ENCODE measurements at regions not wholly inside any gene's neighbourhood (a gene's known extent, or its start where the extent isn't known, plus 50 kb on each side); places are given as distances from the start of the nearest gene placed in this dataset.

DNA sequence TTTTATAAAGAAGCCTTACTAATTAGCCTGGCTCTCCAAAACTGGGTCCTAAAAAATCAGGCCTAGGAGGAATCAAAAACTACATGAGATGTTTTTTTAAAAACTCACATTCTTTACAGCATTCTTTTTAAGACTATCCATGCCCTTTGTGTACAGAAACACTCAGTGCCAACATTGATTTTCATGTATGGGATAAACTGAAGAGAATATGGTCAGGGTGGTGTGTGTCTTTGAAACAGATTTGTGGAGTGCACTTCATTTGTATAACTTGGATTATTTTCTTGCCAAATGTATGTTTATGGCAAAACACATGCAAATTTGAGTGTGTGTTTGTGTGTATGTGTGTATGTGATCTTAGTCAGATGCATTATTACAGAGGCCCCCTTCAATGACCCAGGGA is 283.6 kb upstream of the ATP5MC3 start:
- TF ChIP-seq ZNF565 (CRISPR knock-in tag; conservative IDR thresholded peaks at IDR 0.05; ENCODE audit: low read depth), result no peak
- no peak for TF ChIP-seq CSDC2 (CRISPR knock-in tag; IDR thresholded peaks at IDR 0.05)
- no peak for TF ChIP-seq SNAI2 (CRISPR knock-in tag; IDR thresholded peaks at IDR 0.05)
- no peak for TF ChIP-seq ISL1 (CRISPR knock-in tag; IDR thresholded peaks at IDR 0.05)
- TF ChIP-seq TCF4 (CRISPR knock-in tag; IDR thresholded peaks at IDR 0.05; ENCODE audit: borderline replicate concordance), result no peak
- TF ChIP-seq ZNF70 (CRISPR knock-in tag; IDR thresholded peaks at IDR 0.05), result no peak
- no peak for TF ChIP-seq BACH2 (CRISPR knock-in tag; IDR thresholded peaks at IDR 0.05; ENCODE audit: borderline replicate concordance)
- TF ChIP-seq, protein P1, sequence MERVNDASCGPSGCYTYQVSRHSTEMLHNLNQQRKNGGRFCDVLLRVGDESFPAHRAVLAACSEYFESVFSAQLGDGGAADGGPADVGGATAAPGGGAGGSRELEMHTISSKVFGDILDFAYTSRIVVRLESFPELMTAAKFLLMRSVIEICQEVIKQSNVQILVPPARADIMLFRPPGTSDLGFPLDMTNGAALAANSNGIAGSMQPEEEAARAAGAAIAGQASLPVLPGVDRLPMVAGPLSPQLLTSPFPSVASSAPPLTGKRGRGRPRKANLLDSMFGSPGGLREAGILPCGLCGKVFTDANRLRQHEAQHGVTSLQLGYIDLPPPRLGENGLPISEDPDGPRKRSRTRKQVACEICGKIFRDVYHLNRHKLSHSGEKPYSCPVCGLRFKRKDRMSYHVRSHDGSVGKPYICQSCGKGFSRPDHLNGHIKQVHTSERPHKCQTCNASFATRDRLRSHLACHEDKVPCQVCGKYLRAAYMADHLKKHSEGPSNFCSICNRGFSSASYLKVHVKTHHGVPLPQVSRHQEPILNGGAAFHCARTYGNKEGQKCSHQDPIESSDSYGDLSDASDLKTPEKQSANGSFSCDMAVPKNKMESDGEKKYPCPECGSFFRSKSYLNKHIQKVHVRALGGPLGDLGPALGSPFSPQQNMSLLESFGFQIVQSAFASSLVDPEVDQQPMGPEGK (CRISPR knock-in tag; IDR thresholded peaks at IDR 0.05; ENCODE audit: borderline replicate concordance), result no peak
- no peak for TF ChIP-seq ZFP3 (CRISPR knock-in tag; IDR thresholded peaks at IDR 0.05)
